Liver (tissue), 3 donors: ENCODE measurements at regions not wholly inside any gene's neighbourhood (a gene's known extent, or its start where the extent isn't known, plus 50 kb on each side); places are given as distances from the start of the nearest gene placed in this dataset.

Source experiments
- CTCF ChIP-seq: fragments of 150-350 bp; IDR thresholded peaks from 2 replicates; pipeline ENCODE4 v1.5.1; 2017; ENCODE audit warnings: improper control_type of control experiment, low read depth, low read length; ENCODE audit not compliant: missing input control
- GABPA ChIP-seq, 2 donors: IDR thresholded peaks in 1 of 2; conservative IDR thresholded peaks in 1 of 2; 2 replicates each; pipeline ENCODE4 v1.6.1; 2016; ENCODE audit warnings: antibody characterized with exemption in 2 of 2, mild to moderate bottlenecking in 1 of 2, moderate library complexity in 1 of 2
- SP1 ChIP-seq: IDR thresholded peaks from 2 replicates; pipeline ENCODE4 v1.6.1; 2018; ENCODE audit warnings: antibody characterized with exemption, mild to moderate bottlenecking
- TAF1 ChIP-seq: conservative IDR thresholded peaks from 2 replicates; pipeline ENCODE4 v1.6.1; 2016; ENCODE audit warnings: antibody characterized with exemption, mild to moderate bottlenecking
- ZBTB33 ChIP-seq: IDR thresholded peaks from 2 replicates; pipeline ENCODE4 v1.6.1; 2016; ENCODE audit warnings: antibody characterized with exemption
- donor health status: healthy.
- donor health status: healthy.

- TF ChIP-seq CTCF (no peak), GABPA (IDR thresholded peaks at IDR 0.05 in 1 of 2, conservative IDR thresholded peaks at IDR 0.05 in 1 of 2) (no peak), ZBTB33 (no peak), TAF1 (no peak), SP1 (no peak)
These were observed 964.9 kb downstream of the REEP3 start for GRCh38 chr10:64486149-64486548.
